Inflammatory macrophage (primary cell): ENCODE measurements at regions not wholly inside any gene's neighbourhood (a gene's known extent, or its start where the extent isn't known, plus 50 kb on each side); places are given as distances from the start of the nearest gene placed in this dataset.
"Not testable (repeated sequence)": the region's sequence is repeated elsewhere in the genome, so short reads cannot be mapped to it uniquely, and the experiment has no call there.

Experiments used
- DNase-seq, 2 donors: peaks; one replicate each; pipeline ENCODE4 v3.0.0-alpha.2; 2020 to 2022

DNA sequence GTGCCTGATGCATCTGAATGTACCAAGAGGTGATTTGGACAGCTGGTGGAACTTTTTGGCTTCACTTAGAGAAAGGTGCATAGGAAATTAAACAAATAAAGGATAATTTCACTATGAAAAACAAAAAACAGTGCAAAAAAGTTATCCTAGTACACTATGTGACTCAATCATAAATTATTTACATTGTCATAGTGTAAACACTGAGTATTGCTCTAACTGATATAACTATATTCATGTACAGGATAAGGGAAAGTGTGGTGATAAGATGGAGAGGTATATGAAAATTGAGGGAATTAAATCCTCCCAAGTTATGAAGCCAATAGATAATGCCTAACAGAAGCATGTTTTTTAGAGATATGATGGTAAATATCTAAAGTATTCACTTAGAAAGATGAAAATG, 50.2 kb upstream of the CPNE4 start:
- no peak for DNase-seq

DNA sequence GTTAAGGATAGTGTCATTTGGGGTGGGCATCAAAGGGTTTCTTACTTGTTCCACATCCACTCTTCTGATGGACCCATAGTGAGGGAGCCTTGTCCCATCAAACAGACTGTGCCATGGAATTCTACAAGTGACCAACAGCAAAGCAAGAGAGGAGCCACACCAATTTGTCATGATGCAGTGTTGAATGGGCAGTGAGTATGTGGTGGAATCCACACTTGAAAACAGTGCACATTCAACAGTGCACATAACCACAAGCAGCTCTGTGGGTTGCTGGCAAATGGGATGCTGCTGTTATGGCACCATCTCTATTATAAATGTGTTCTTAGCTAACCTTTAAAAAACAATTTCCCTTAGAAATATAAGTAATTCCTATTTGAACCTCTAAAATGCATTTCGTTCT, 52.5 kb upstream of the CPNE4 start:
- no peak for DNase-seq

DNA sequence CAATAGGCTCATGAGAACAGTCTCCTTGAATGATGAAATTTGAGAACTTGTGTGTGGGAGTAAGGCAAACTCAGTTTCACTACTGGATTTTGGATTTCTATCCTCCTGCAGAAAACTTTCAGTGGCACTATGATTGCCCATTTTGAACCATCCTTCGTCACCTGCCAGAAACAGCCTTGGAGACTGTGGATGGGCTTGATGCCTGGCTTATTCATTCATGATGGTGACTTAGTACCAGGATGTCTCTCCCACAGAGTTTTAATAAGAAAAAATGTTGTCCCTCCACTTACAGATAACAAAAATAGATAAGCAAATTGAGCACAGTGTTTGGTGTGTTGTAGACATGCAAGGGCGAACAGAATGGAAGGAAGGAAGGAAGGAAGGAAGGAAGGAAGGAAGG, 53.5 kb upstream of the CPNE4 start:
- DNase-seq, result no peak

DNA sequence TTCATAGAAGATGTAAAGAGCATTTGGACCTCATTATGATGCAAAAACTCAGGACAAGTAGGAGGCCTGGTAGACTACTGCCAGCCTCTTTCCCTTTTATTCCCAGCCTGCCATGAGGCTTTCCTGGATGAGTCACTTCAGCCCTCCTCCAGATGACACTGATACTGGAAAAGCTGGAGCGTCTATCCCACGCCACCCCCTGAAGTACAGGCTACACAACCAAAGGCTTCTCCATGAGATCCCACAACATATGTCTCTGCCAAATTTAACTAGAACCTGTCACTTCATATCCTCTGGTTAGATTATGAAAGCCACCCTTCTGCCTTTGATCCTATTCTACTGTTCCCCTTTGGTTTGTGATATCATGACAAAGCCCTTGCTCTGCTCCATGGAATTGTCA, 56.1 kb upstream of the CPNE4 start:
- DNase-seq, result no peak

DNA sequence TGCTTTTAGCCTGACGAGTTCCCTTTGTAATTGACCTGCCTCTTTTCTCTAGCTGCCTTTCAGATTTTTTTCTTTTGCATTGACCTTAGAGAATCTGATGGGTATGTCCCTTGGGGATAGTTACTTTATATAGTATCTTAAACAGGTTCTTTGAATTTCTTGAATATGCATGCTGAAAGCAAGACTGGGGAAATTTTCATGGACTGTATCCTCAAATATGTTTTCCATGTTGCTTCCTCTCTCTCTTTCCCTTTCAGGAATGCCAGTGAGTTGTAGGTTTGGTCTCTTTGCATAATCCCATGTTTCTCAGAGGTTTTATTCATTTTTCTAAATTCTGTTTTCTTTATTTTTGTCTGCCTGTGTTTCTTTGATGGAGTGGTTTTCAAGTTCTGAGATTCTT, 81.8 kb upstream of the CPNE4 start:
- DNase-seq, result no peak

DNA sequence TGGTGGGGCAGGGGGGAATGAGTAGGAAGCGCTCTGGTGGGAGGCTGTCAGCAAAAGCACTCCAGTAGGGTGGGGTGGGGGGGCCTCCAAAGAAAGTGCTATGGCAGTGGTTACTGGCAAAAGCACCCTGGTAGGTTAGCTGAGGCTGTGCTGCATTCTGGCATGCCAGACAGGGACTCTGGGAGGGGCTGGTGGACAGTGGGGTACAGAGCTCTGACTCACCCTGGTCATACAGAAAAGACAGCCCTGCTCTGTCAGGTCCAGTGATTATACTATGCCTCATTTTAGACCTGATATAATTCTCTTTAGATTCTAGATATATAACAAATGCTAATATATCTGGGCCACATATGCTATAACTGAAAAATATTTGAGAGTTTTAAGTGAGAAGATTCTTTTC, 82.8 kb upstream of the CPNE4 start:
- no peak for DNase-seq

DNA sequence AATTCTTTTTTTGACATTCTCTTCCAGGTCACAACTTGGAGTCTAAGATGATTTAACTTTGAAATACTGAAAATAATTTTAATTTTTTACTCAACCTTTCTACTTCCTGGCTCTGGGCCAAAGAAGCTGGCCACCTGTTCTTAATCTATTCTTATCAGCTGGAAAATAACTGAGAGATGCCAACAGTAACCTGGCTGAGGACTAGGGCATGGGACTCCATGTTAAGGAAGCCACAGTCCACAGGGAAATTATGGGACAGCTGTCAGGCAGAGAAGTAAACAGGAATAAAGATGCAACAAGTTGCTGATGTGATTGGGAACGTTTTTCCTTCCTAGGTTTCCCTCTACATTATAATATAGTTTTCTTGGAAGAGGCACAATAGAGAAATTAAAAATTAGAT, 84.7 kb upstream of the CPNE4 start:
- DNase-seq, result no peak

DNA sequence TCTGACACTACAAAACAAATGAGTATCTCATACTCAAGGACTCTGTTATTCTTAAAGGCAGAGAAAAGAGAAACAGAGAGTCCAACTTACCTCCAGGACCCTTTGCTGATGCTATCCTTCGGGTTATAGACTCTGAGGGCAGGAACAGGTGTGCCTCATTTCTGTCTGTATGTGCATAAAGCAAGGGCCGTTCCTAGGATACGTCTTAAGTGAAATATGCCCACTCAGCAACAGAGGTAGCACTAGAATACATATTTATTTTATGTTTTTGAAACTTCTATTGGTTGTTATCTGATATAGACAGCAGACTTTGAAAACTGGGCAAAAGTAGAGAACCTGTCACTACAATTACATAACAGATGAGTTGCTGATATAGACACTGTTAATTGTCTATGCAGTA, 89.3 kb upstream of the CPNE4 start:
- DNase-seq, result no peak

DNA sequence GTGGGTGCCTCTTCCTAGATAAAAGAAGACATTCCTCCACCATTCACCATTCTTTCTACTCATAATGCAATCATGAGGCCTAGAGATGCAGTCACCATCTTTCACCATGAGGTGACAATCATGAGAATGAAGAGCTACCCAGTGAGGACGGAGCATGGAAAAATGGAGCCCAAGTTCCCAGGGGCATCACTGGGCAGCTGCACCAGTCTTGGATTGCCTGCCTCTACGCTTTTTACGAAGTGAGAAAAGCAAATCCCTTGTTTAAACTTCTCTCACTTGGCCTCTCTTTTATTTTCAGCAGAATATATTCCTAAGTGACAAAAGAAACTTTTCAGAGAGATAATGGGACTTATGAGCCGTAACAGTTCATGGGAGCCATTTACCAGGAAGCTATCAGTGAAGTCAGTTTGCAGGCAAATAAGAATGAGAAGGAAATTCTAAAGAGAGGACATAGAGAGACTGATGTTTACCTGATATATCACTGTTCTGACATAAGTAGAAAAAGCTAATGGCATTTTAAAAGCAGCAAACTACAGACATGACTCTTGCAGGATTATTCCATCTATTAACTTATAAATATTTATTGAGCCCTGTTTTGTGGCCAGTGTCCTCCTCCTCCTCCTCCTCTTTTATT, 90.0 kb upstream of the CPNE4 start:
- DNase-seq, result no peak

DNA sequence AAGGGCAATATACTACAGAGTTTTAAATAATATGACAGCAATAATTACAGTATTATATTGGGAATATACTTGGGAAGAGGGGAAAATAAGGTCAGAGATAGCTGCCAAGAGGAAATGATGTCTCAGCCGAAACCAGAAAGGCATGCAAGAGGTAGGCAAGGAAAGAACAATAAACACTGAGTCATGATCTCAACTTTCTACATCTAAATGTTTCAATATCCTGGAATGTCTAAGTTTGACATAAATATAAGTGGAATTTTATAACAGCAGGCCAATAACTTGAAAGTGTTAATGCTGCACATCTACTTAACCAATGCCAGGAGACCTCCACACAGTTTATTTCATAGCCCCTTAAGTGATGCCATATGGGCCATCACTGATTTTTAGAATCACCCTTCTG, 99.8 kb upstream of the CPNE4 start:
- DNase-seq, result no peak

DNA sequence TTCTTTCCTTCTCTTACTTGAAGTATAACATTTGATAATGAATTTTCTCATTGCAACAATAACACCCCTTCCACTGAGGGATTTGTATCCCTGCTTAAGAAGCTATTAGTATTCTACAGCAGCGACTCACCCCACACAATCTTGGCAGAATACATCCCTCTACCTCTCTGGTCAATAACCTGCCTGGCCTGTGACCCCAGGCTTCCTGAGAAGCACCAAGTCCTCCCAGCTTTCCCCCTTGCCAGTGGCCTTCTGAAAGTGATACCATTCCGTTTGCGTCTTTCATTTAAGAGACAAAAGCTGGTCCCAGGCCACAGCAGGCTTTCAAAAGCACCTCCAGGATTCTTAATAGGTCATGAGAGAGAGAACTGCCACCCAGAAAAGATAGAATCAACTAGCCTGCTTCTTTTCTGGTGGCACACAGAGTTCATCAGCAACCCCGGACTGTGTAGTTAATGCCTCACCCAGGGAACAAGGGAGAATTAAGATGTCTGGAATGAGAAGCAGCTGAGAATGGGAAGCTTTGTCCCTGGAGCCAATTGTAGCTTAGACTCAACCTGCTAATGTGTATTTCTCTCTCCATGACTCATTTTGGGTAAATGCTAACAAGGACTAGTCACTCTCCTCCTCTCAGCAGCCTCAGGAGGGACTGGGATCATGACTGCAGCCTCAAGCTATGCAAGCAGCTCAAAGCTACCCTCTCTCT, 101.0 kb upstream of the CPNE4 start:
- DNase-seq, result no peak

DNA sequence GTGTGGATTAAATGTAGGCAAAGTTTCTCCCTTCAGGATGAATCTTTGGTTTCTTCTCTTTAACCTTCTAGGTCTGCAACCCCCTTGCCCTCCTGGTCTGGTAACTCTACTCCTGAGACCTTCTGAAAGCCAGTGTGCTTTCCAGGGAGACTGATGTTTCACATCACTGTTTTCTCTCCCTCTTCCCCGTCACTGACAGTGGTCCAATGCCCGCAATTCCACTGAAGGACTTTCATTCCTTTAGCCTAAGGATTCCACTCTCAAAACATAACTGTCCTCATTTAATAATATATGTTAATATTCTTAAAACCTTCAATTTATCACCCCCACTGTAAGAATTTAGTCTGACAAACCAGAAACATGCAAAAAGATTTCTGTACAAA, 101.5 kb upstream of the CPNE4 start:
- DNase-seq, result no peak

DNA sequence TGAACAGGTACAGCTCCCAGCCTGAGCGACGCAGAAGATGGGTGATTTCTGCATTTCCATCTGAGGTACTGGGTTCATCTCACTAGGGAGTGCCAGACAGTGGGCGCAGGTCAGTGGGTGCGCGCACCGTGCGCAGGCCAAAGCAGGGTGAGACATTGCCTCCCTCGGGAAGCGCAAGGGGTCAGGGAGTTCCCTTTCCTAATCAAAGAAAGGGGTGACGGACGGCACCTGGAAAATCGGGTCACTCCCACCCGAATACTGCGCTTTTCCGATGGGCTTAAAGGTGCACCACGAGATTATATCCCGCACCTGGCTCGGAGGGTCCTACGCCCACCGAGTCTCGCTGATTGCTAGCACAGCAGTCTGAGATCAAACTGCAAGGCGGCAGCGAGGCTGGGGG, 102.1 kb upstream of the CPNE4 start:
- not testable (repeated sequence) for DNase-seq

DNA sequence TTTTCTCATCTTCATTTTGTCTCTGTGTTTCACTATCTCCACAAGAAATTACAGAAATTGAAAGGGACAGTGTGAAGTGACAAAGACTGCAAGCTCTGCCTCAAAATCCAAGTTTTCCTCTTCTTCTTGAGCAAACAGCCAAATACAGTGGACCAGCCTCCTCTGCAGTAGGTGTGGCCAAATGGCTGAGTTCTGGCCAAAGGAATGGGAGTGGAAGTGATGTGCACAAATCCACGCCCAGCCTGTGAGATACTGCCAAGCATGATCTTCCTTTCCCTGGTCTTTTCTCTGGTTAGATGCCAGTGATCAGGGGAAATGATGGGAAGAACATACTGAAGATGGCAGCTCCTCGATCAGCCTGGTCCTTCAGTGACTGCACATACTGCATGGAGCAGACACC, 111.0 kb upstream of the CPNE4 start:
- DNase-seq, result no peak

DNA sequence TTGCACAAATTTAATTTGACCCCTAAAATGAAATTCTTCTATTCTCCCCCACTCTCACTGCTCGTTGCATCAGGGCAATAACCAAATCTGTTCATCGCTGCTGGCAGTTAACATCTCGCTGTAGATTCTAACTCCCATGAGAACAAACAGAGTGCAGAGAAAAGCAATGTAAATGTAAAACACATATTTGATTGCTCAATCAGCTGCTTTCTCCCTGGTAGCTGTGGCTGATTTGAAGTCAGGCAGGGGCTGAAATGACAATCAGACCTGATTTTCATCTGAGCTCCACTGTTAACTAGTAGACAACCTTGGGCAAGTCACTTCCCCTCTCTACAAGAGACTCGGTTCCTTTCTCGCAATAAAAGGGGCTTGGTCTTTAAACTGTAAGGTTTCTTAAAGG, 119.8 kb upstream of the CPNE4 start:
- no peak for DNase-seq

DNA sequence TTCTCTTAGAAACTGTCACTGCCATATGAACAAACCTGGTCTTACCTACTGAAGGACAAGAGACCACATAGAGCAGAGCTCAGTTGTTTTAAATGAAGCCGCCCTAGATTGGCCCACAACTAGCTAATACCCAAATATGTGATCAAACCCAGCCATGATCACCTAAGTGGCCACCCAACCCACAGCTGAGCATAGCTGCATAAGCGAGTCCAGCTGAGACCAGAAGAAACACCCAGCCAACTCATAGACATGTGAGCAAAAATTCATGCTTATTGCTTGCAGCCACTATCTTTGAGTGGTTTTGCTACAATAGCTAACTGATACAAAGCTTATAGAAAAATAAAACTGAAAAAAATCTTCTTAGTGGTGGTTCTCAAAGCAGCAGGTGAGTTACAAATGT, 124.3 kb upstream of the CPNE4 start:
- DNase-seq, result no peak

DNA sequence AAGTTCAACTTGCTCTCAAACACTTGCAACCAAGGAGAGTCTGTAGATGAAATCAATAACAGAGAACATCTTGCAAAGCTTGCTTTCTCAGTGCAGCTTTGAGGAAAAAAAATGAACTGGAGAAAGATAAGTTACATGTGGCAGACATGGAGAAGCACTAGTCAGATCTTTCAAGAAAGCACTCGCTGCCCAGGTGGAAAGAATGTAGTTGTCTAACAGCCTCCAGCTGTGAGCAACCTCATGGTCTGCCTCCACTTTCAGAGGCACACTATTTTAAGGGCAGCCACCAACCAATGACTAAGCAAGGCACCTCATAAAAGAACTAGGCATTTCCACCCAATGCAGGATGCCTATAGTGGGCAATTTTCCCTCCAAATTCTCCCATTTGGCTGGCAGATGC, 125.4 kb upstream of the CPNE4 start:
- DNase-seq, result no peak

DNA sequence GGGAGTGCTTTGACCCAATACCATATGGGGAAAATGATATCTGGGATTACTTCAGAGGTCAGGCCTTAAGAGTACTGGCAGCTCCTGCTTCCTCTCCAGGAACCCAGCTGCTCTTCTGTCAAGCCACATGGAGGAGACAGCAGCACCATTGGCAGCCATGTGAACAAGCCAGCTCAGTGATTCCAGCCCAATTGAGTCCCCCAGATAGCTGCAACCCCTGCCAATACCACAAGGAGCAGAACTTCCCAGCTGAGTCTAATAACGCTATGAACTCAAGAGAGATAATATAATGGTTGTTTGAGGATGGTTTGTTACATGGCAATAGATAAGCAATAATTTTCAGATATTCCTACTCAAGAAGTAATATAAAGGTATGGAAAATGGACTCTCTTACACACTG, 126.8 kb upstream of the CPNE4 start:
- DNase-seq, result no peak

DNA sequence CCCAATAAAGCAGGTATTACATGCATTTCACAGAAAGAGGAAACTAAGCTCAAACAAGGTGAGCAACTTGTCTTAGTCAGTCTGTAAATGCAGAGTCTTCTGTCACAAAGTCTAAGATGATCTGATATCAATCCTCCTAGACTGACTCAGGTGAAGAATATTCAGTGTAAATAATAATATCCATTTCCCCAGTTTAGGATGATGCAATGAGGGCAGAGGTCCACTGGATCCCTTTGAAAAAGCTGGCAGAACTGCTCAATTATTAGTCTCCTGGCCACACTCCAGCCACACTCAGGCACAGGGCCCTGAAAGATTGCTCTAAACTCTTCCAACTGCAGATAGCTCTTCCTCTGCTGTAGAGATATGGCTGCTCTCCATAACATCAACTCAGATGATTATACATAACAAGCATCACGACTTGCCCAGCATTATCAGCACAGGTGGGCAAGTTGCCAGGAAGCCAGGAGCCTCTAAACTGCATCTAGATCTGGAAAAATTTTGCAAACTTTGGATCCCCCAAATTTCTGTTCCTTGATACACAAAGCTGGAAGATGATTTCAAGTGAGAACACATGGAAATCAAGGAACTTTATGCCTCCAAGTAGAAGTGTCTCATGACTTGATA, 129.8 kb upstream of the CPNE4 start:
- DNase-seq, result no peak

DNA sequence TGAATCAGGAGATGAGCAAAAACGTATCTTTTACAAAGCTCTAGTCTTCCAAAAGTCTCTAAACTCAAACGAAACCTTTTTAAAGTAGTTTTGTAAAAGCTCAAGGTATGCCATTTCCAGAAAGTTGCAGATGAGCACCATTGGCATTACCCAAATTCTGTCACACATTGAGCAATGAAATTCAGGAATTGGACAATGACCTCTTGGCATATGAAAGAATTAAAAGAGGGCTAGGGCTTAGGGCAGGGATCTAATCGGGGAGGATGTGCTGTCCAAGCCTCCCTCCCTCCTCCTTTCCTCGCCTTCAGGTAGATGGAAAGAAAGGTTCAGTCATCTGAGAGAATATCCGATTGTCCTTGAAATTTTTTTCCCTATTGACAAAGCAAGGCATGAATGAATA, 133.1 kb upstream of the CPNE4 start:
- no peak for DNase-seq

DNA sequence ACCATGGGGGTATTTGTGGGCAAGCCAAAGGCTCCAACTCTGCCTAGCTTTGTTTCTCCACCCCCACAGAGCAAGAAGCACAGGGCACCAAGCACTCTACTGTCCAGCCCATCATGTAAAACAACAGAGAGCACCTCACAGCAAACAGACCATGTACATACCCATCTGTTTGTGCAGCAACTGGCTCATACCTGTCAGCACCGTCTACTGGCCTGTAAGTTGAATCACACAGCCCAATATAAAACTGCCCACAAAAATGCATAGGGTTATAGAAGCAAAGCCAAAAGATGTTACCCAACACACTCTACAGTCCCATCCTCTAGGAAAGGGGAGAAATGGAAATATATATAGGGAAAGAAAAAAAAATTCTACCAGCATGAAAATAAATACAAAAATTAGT, 139.7 kb upstream of the CPNE4 start:
- no peak for DNase-seq

DNA sequence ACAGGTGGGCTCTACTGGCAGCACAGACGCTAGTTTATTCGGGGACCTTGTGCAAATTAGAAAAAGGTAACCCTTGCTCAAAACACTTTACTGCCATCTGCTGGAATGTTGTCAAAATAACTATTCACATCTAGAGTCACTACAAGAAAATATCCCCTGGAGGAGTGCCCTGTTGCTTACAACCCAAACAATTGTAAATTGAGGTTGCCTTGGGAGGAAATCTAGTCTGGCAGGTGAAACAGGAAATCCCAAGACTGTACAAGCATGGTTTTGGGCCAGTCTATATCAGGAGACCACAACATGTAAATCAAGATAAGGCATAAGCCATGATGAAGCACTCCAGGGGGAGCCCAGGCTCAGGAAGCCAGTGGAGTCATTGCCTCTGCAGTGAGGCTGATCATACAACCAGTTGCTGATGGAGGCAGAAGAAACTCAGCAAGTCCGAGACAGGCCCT, 136.8 kb upstream of the ACP3 start:
- peak; percentile 24 to 37 for DNase-seq

DNA sequence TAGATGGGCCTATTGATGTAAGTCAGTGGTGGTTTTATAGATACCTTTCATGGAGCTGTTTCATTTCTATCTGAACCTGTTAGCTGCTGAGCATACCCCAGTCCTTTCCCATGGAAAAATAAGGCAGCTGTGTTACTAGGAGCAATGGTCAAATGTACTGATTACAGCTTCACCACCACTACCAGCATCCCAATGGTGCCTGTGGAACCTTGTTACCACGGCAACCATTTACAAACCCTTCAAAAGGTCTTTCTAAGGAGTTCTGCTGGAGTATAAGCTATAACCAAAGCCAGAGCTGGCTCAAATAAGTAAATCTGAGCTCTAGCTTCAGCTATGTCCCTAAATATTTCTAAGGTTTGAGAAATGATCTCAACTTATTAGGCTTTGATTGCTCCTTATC, 133.4 kb upstream of the ACP3 start:
- DNase-seq, result no peak

DNA sequence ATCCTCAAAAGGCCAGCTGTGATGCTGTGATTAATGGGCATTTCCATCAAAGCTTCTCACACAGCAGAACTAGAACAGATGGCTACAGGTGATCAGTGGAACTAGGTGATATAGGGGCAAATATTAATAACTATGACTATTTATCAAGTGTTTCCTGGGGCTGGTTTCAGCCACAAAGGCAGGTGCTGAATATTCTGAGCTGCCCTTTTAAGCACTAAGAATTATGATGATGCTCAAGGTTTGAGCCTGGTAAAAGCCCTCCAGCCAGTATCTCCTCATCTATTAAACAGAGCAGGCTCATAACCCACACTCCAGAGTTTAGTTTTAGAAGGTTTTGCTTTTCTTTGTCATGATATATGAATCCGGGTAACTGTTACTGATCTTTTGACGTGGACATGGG, 129.5 kb upstream of the ACP3 start:
- no peak for DNase-seq

DNA sequence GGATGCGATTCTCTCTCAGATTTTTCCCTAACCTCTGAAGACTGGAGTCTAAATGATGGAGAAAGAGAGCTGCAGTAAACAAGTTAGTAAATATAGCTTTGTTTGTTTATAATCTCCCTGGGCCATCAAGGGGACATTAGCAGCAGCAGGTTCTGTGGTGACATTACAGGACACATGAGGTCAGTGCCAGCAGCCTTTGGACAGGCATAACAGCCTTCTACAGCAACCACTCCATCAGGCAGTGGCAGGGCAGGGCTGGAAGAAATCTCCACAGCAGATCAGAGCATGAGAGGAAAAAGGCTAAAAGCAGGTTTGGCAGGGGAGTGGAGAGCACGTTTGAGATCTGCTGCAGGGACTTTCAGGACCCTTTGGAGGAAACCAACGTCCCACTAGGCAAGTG, 127.6 kb upstream of the ACP3 start:
- DNase-seq, result no peak
